Activated CD4-positive, alpha-beta T cell treated with anti-CD3 and anti-CD28 coated beads, Interleukin-2, amount 10 ng/mL, durations not matched to agents 7 days and 5 days (primary cell): ENCODE measurements at regions not wholly inside any gene's neighbourhood (a gene's known extent, or its start where the extent isn't known, plus 50 kb on each side); places are given as distances from the start of the nearest gene placed in this dataset.

Source experiments
- CTCF ChIA-PET: fragments of 350-600 bp; sonication (Branson Sonifier 250); formaldehyde crosslinking; loops from one replicate; lab custom pipeline; 2021; ENCODE audit warnings: antibody characterized with exemption; lab: Charles Lee
- POLR2A ChIA-PET: fragments of 350-600 bp; sonication (Branson Sonifier 250); formaldehyde crosslinking; loops from one replicate; lab custom pipeline; 2021; ENCODE audit warnings: antibody characterized with exemption; lab: Charles Lee
- DNase-seq: peaks from one replicate; pipeline ENCODE4 v3.0.0-alpha.2; 2020
- H3K27ac Mint-ChIP-seq: one replicate; pipeline ENCODE4 v1.8.0; 2021; ENCODE audit warnings: mild to moderate bottlenecking, moderate library complexity, mixed read lengths
- H3K27me3 Mint-ChIP-seq: one replicate; pipeline ENCODE4 v1.8.0; 2021; ENCODE audit warnings: mixed read lengths
- H3K36me3 Mint-ChIP-seq: one replicate; pipeline ENCODE4 v1.8.0; 2021; ENCODE audit warnings: low read depth, mixed read lengths
- H3K4me1 Mint-ChIP-seq: one replicate; pipeline ENCODE4 v1.8.0; 2021; ENCODE audit warnings: mixed read lengths
- H3K4me3 Mint-ChIP-seq: one replicate; pipeline ENCODE4 v1.8.0; 2021; ENCODE audit warnings: mild to moderate bottlenecking, moderate library complexity, mixed read lengths
- H3K9me3 Mint-ChIP-seq: one replicate; pipeline ENCODE4 v1.8.0; 2021; ENCODE audit warnings: mixed read lengths

DNA sequence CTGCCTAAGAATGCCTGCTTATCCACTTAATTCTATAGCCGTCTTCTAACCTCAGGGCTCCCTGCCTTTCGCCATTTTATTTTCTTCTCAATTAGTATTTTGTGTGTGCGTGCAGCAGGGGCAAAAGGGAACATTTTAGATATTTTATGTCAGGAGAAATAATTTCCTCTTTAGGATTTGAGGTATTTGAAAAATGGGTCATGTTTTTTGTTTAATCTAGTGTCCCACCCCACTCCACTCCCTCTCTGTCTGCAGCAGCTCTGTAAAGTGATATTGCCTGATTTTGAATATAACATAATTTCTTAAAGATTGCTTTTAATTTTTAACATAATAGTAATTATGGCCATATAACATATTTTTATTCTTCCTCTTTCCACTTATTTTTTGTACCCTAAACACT, 593.2 kb upstream of the DPPA4 start:
- Mint-ChIP-seq H3K36me3 (no peaks in the 10 kb centered on the region), H3K4me1 (no peaks in the 10 kb centered on the region), H3K9me3 (no peaks in the 10 kb centered on the region), H3K27ac (no peak overlapping the region), H3K4me3 (no peak overlapping the region), H3K27me3 (no peaks in the 10 kb centered on the region)
- POLR2A ChIA-PET: no interaction called here
- CTCF ChIA-PET: no interaction called here
- no peak for DNase-seq

DNA sequence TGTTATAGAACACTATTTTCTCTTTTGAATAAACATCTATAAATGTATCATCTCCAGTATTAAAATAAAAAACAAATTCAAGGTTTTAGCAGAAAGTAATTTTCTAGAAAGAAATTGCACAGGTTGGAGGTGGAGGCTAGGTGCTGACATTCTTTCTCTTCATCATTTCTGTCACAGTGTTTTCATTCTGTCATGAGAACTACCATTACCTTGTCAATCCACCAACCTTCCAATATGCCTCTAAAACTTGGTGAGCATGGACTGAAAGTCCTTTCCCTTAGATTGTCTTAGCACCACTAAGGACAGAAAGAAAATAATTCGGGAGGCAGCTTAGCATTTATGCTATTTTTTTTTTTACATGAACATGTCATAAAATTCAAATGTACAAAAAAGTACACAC, 596.2 kb upstream of the DPPA4 start:
- POLR2A ChIA-PET: no interaction called here
- Mint-ChIP-seq H3K4me1 (no peaks in the 10 kb centered on the region), H3K36me3 (no peaks in the 10 kb centered on the region), H3K4me3 (no peak overlapping the region), H3K27me3 (no peaks in the 10 kb centered on the region), H3K27ac (no peak overlapping the region), H3K9me3 (no peaks in the 10 kb centered on the region)
- DNase-seq: no peak
- CTCF ChIA-PET: interaction anchor here (0.6 kb wide), 1 partner anchor 18 kb away, joined by 3 read pairs; no protein-coding TSS in a partner anchor

DNA sequence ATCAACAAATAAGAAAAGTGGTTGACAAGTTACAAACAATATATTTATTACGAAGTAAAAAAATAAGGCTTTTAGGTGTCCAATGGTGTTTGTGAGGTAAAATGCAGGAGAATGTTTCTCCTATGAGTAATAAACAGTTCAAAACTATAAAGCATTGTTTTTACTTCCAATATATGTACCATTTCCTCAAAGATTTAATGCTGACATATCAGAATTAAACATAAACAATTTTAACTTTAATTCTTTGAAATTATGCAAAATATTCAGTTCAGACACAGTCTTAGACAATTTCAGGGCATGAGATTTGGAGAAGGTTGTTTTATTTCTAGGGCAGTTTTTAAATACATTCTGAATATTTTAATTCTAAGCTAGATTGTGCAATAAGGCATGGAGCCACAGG, 602.5 kb upstream of the DPPA4 start:
- Mint-ChIP-seq H3K27me3 (no peaks in the 10 kb centered on the region), H3K36me3 (no peaks in the 10 kb centered on the region)
- POLR2A ChIA-PET: no interaction called here

DNA sequence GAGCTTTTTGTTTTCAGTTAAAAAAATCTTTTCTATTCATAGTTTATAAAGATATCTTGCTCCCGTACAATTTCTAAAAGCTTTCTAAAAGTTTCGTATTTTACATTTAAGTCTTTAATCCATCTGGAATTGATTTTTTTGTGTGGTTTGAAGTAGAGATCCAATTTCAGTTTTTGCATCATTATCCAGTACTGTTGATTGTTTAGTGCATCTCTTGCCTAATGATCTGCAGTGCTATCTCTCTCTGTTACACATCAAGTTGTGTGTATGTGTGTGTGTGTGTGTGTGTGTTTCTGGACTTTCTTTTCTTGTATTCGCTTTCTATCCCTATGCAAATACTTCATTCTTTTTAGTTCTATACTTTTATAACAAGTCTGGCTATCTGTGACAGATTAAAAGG, 605.8 kb upstream of the DPPA4 start:
- no peak for DNase-seq
- ChIA-PET CTCF (no interaction called here), POLR2A (no interaction called here)
- Mint-ChIP-seq H3K27ac (no peak overlapping the region), H3K4me1 (no peaks in the 10 kb centered on the region), H3K4me3 (no peak overlapping the region), H3K9me3 (no peaks in the 10 kb centered on the region), H3K36me3 (no peaks in the 10 kb centered on the region), H3K27me3 (no peaks in the 10 kb centered on the region)

More for the DNA sequence above, 602.5 kb upstream of the DPPA4 start:
- no peak overlapping the region for H3K4me3 Mint-ChIP-seq
- CTCF ChIA-PET: no interaction called here
- no peak overlapping the region for H3K27ac Mint-ChIP-seq
- H3K9me3 Mint-ChIP-seq: no peaks in the 10 kb centered on the region
- no peak for DNase-seq
- no peaks in the 10 kb centered on the region for H3K4me1 Mint-ChIP-seq

DNA sequence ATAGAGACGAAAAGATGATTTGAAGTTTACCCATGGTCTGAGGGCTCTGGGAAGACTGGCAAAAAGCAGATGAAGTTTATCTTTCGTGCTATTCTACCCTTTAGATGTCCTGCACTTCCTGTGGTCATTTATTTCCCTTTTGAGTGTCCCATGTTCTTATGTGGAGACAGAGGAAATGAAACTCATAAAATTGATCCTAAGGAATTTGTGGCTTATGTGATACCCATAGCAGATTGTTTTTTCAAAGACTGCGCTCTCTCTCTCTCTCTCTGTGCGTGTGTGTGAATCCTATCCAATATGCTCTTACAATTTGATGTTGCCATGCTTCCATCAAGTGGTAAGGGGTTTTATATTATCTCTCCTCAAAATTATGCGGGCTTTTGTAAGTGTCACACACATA, 607.5 kb upstream of the DPPA4 start:
- H3K4me1 Mint-ChIP-seq: no peaks in the 10 kb centered on the region
- CTCF ChIA-PET: no interaction called here
- H3K27ac Mint-ChIP-seq: no peak overlapping the region
- H3K27me3 Mint-ChIP-seq: no peaks in the 10 kb centered on the region
- H3K36me3 Mint-ChIP-seq: no peaks in the 10 kb centered on the region
- H3K9me3 Mint-ChIP-seq: no peaks in the 10 kb centered on the region
- no peak overlapping the region for H3K4me3 Mint-ChIP-seq
- POLR2A ChIA-PET: no interaction called here
- no peak for DNase-seq

DNA sequence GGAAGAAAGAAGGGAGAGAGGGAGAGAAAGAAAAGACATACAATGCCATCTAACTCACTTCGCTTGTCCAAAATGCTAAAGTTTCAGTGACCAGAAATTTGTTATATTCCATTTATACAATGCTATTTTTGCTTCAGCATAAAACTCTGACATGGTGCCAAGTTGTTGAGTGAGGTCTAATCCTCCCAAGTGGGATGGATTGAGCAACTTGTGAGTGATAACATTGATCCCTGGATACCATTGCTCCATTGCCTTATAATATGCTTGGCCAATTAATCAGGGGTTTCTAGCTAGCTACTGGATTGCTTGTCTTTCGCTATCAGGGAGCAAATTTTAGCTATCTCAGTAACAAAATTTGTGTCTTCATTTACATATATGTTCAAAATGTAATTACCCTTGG, 615.6 kb upstream of the DPPA4 start:
- H3K9me3 Mint-ChIP-seq: peaks cover 2% of the 10 kb centered on the region
- ChIA-PET POLR2A (no interaction called here), CTCF (no interaction called here)
- no peaks in the 10 kb centered on the region for H3K27me3 Mint-ChIP-seq
- no peak overlapping the region for H3K4me3 Mint-ChIP-seq
- no peak overlapping the region for H3K27ac Mint-ChIP-seq
- DNase-seq: no peak
- H3K36me3 Mint-ChIP-seq: no peaks in the 10 kb centered on the region
- no peaks in the 10 kb centered on the region for H3K4me1 Mint-ChIP-seq

DNA sequence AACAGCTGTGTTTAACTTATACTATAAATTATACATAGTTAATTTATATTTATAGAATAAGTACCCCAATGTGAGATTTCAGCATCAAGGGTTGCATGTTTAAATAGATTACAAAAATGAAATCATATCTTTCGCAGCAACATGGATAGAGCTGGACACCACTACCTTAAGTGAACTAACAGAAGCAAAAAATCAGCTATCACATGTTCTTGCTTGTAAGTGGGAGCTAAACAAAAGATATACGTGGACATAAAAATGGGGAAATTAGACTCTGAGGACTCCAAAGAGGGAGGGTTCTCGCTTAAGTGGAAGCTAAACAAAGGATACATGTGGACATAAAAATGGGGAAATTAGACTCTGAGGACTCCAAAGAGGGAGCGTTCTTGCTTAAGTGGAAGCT, 626.5 kb upstream of the DPPA4 start:
- Mint-ChIP-seq H3K27me3 (no peaks in the 10 kb centered on the region), H3K9me3 (no peaks in the 10 kb centered on the region), H3K4me1 (no peaks in the 10 kb centered on the region), H3K4me3 (no peak overlapping the region), H3K27ac (no peak overlapping the region), H3K36me3 (no peaks in the 10 kb centered on the region)
- ChIA-PET CTCF (no interaction called here), POLR2A (no interaction called here)
- no peak for DNase-seq

DNA sequence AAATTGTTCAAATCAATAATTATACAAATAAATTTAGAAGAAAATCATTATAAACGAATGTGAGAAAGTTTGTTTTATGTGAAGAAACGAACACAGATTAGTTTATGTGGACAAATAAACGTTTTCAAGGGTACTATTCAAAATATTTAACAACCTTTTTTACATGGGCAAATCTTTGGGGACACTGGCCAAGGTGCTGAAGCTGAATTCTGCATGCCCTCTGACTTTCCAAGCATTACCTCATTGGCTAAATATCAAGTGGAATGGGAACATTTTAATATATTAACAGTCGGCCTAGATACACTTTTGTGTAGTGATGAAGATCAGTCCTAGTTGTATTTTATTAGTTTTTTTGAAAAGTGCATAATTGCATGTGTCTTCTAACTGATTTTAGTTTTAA, 636.4 kb upstream of the DPPA4 start:
- ChIA-PET POLR2A (no interaction called here), CTCF (no interaction called here)
- no peak overlapping the region for H3K4me3 Mint-ChIP-seq
- H3K27me3 Mint-ChIP-seq: no peaks in the 10 kb centered on the region
- DNase-seq: no peak
- no peak overlapping the region for H3K27ac Mint-ChIP-seq
- H3K36me3 Mint-ChIP-seq: no peaks in the 10 kb centered on the region
- no peaks in the 10 kb centered on the region for H3K9me3 Mint-ChIP-seq
- no peaks in the 10 kb centered on the region for H3K4me1 Mint-ChIP-seq

DNA sequence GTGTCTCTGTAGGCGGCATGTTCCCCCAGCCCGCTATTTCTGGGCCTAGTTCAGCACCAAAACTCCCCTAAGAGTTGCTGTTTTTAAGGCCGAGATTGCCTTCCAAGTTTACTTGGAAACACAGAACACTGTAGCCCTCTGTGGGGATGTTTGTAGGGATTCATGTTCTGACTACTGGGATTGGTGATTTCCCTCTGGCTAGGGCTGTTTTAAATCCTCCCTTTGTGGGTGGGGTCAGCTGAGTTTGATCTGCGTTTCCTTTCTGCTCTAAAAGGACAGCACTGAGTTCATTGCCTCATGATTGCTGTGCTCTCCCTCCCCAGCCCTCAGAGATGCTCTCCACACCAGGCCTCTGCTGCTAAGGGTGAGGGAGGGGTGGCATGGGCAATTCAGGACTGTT, 640.6 kb upstream of the DPPA4 start:
- ChIA-PET POLR2A (no interaction called here), CTCF (no interaction called here)
- no peak for DNase-seq
- Mint-ChIP-seq H3K9me3 (no peaks in the 10 kb centered on the region), H3K27me3 (no peaks in the 10 kb centered on the region), H3K4me3 (no peak overlapping the region), H3K27ac (no peak overlapping the region), H3K36me3 (no peaks in the 10 kb centered on the region), H3K4me1 (no peaks in the 10 kb centered on the region)

DNA sequence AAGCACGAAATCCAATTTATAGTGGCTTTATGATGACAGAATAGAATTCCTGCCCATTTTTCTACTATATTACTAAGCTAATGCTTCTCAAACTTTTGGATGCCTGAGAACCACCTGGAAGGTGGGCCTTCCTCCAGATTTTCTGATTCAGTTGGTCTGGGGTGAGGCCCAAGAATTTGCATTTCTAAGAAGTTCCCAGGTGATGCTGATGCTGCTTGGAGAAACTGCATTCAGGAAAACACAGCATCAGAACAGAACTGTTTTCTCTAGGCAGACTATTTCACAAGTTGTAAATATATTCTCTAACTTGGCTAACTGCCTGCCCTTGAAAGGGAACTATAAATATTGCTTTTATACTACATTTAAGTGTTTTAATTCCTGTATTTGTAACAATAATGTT, 644.9 kb upstream of the DPPA4 start:
- Mint-ChIP-seq H3K4me1 (no peaks in the 10 kb centered on the region), H3K4me3 (no peak overlapping the region), H3K9me3 (no peaks in the 10 kb centered on the region), H3K27ac (no peak overlapping the region), H3K36me3 (no peaks in the 10 kb centered on the region), H3K27me3 (no peaks in the 10 kb centered on the region)
- DNase-seq: no peak
- CTCF ChIA-PET: no interaction called here
- POLR2A ChIA-PET: no interaction called here

DNA sequence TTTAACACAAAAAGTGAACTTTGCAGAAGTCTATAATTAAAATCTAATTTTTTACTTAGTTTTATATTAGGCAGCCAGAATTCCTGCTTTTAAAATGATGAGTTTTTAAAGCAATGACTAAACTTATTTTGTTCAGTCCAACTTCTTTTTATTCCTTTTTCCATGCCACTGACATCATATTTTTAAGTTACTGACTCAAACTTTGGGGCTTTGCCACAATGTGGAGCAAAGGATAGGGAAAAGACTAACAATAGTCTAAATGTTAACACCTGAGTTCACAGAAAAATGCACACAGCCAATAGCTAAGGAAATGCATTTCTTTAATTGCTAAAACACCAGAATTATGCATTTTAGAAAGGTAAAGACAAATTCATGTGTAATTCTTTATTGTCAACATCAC, 647.6 kb upstream of the DPPA4 start:
- Mint-ChIP-seq H3K4me3 (no peak overlapping the region), H3K27me3 (no peaks in the 10 kb centered on the region), H3K36me3 (no peaks in the 10 kb centered on the region), H3K27ac (no peak overlapping the region), H3K9me3 (no peaks in the 10 kb centered on the region), H3K4me1 (no peaks in the 10 kb centered on the region)
- CTCF ChIA-PET: no interaction called here
- POLR2A ChIA-PET: no interaction called here
- DNase-seq: no peak

DNA sequence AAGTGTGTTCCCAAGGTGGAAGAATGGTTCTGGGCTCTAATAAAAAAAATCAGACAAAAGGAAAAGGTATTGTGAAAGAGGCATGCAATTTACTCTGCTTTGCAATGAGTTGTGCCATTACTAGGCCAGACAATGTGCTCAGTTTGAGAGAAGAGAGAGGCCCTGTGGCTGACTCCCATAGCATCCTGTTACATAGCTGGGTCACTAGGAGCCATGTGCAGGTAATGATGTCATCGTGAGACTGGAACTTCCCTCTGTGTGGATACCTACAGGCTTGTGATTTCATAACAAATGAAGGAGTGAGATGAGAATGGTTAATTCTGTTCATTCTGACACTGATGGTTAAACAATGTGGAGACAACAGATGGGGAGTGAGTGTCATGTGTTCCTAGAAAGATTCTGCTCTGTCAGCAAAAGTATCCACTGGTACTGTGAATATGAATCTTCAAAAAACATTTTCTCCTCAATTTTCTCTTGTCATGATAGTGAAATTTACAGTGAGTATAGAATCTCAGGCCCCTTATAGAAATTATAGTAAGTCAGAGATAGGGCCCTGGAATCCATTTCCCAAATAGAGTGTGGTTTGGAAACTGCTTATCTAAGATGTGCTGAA, 648.7 kb upstream of the DPPA4 start:
- ChIA-PET POLR2A (no interaction called here), CTCF (no interaction called here)
- Mint-ChIP-seq H3K4me3 (no peak overlapping the region), H3K27me3 (peaks cover 2% of the 10 kb centered on the region), H3K4me1 (no peaks in the 10 kb centered on the region), H3K9me3 (no peaks in the 10 kb centered on the region), H3K36me3 (no peaks in the 10 kb centered on the region), H3K27ac (no peak overlapping the region)
- DNase-seq: no peak

DNA sequence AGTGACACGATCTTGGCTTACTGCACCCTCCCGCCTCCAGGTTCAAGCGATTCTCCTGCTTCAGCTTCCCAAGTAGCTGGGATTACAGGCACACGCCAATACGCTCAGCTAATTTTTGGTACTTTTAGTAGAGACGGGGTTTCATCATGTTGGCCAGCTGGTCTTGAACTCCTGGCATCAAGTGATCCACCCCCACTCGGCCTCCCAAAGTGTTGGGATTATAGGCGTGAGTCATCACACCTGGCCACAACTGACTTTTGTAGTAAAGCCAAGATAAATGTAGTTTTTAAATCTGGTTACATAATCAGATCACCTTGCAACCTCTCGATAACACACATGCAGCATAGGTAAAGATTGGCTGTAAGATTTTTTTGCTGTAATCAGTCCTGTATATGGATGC, 657.5 kb upstream of the DPPA4 start:
- Mint-ChIP-seq H3K36me3 (no peaks in the 10 kb centered on the region), H3K27me3 (peaks cover 2% of the 10 kb centered on the region), H3K27ac (no peak overlapping the region), H3K4me1 (no peaks in the 10 kb centered on the region), H3K4me3 (no peak overlapping the region), H3K9me3 (no peaks in the 10 kb centered on the region)
- DNase-seq: no peak
- POLR2A ChIA-PET: no interaction called here
- CTCF ChIA-PET: no interaction called here

DNA sequence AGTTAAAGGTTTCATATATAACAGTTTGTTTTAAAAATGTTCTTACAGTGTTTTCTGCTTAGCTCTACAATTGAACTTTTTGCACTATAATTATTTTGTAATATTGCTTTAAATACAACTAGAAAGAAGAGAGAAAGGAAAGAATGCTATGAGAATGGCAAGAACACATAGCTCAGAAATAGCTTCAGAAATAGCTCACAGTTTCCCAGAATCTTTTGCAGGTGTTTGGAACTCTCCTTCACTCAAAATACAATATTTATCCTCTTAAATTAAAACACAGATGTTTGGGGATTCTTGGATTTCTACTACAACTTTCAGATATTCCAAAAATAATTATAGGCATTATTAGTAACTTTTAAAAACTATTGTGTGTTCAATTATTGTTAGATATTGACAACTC, 658.0 kb upstream of the DPPA4 start:
- DNase-seq: no peak
- CTCF ChIA-PET: no interaction called here
- POLR2A ChIA-PET: no interaction called here
- Mint-ChIP-seq H3K27ac (no peak overlapping the region), H3K9me3 (no peaks in the 10 kb centered on the region), H3K36me3 (no peaks in the 10 kb centered on the region), H3K4me3 (no peak overlapping the region), H3K4me1 (no peaks in the 10 kb centered on the region), H3K27me3 (peaks cover 1% of the 10 kb centered on the region)
